Skeletal muscle satellite cell (primary cell): ENCODE measurements at regions not wholly inside any gene's neighbourhood (a gene's known extent, or its start where the extent isn't known, plus 50 kb on each side); places are given as distances from the start of the nearest gene placed in this dataset.

Source experiments
- H3K27me3 ChIP-seq: 2 replicates; pipeline ENCODE4 v1.7.0; 2013; ENCODE audit warnings: low read length; ENCODE audit not compliant: control insufficient read depth, insufficient read depth
- H3K36me3 ChIP-seq: 2 replicates; pipeline ENCODE4 v1.7.0; 2013; ENCODE audit warnings: mild to moderate bottlenecking, control low read depth, low read length; ENCODE audit not compliant: insufficient read depth
- H3K4me1 ChIP-seq: 2 replicates; pipeline ENCODE4 v1.7.0; 2013; ENCODE audit warnings: low read length; ENCODE audit not compliant: control insufficient read depth, insufficient read depth
- H3K4me2 ChIP-seq: 2 replicates; pipeline ENCODE4 v1.7.0; 2013; ENCODE audit warnings: mild to moderate bottlenecking, low read length
- H3K4me3 ChIP-seq: 2 replicates; pipeline ENCODE4 v1.7.0; 2013; ENCODE audit warnings: low read length
- H3K9ac ChIP-seq: 2 replicates; pipeline ENCODE4 v1.7.0; 2013; ENCODE audit warnings: mild to moderate bottlenecking, low read depth, low read length, moderate library complexity
- H3K9me3 ChIP-seq: replicated peaks from 2 replicates; pipeline ENCODE4 v1.7.0; 2013; ENCODE audit warnings: mild to moderate bottlenecking, control low read depth, low read length

GRCh38 chr7:26617066-26617465 lies 247.3 kb downstream of the SKAP2 start:
- Histone ChIP-seq H3K36me3 (no peaks in the 10 kb centered on the region), H3K9me3 (no peaks in the 10 kb centered on the region), H3K4me2 (no peak overlapping the region), H3K27me3 (no peaks in the 10 kb centered on the region), H3K9ac (no peak overlapping the region), H3K4me1 (no peaks in the 10 kb centered on the region), H3K4me3 (no peak overlapping the region)
